A549 (cell line): ENCODE measurements at regions not wholly inside any gene's neighbourhood (a gene's known extent, or its start where the extent isn't known, plus 50 kb on each side); places are given as distances from the start of the nearest gene placed in this dataset.

Experiments
- ATAC-seq, 2 experiments: fragments of 200-7000 bp in 1 of 2; fragments of >200 bp in 1 of 2; cut with Nextera tagmentation in 1 of 2; cut with Tn5 transposase in 1 of 2; 3 replicates each; pipeline versions ENCODE4 v1.8.0 to v1.9.1; 2018 to 2020; ENCODE audit warnings: mild to moderate bottlenecking in 1 of 2, moderate library complexity in 1 of 2
- CTCF ChIA-PET: fragments of 300-600 bp; sonication (Branson Sonifier 250); formaldehyde crosslinking; extraction: SDS; loops from one replicate; lab custom pipeline; 2021; ENCODE audit warnings: antibody characterized with exemption, inconsistent platforms; lab: Yijun Ruan, JAX
- POLR2A ChIA-PET: fragments of 350-600 bp; formaldehyde crosslinking; extraction: SDS; loops from one replicate; lab custom pipeline; 2021; ENCODE audit warnings: antibody characterized with exemption, inconsistent platforms; lab: Yijun Ruan, JAX
- DNase-seq, 2 experiments: peaks; one replicate each; pipeline versions ENCODE4 v3.0.0 to v3.0.0-alpha.2; 2011 to 2016; ENCODE audit warnings: low read depth in 1 of 2, low spot score in 1 of 2
- FAIRE-seq: peaks from 2 replicates; lab custom pipeline; 2011; peaks lifted over from hg19 to GRCh38; lab: Jason Lieb, UNC
- H3K27ac ChIP-seq, 2 experiments: fragments of >200 bp; sonication (Bioruptor Twin); formaldehyde crosslinking; 3 replicates each; pipeline ENCODE4 v1.5.1; 2016 to 2017
- H3K4me1 ChIP-seq: fragments of >200 bp; sonication (Bioruptor Twin); formaldehyde crosslinking; 3 replicates; pipeline ENCODE4 v1.6.1; 2016
- H3K4me2 ChIP-seq: fragments of >200 bp; sonication (Bioruptor Twin); formaldehyde crosslinking; 3 replicates; pipeline ENCODE4 v1.6.1; 2016
- H3K4me3 ChIP-seq: fragments of >200 bp; sonication (Bioruptor Twin); formaldehyde crosslinking; 3 replicates; pipeline ENCODE4 v1.5.1; 2016
- H3K9me3 ChIP-seq: fragments of >200 bp; sonication (Bioruptor Twin); formaldehyde crosslinking; 3 replicates; pipeline ENCODE4 v1.6.1; 2016
- ATOH8 ChIP-seq: fragments of 250-450 bp; sonication (Bioruptor Pico); IDR thresholded peaks from 2 replicates; pipeline ENCODE4 v1.5.0; 2020; ENCODE audit warnings: low read depth, mild to moderate bottlenecking, moderate library complexity
- BHLHE40 ChIP-seq: IDR thresholded peaks from 2 replicates; pipeline ENCODE4 v1.6.1; 2012; ENCODE audit warnings: low read depth, low read length, inconsistent platforms
- CBX8 ChIP-seq: fragments of 200-600 bp; sonication (generic); IDR thresholded peaks from 2 replicates; pipeline ENCODE4 v1.6.1; 2016
- EHMT2 ChIP-seq: fragments of 200-600 bp; sonication (generic); IDR thresholded peaks from 2 replicates; pipeline ENCODE4 v1.6.1; 2016; ENCODE audit warnings: antibody characterized with exemption, low read depth, mild to moderate bottlenecking, moderate library complexity
- FOSB ChIP-seq: fragments of 250-450 bp; sonication (Bioruptor Pico); IDR thresholded peaks from 2 replicates; pipeline ENCODE4 v1.5.0; 2020; ENCODE audit warnings: mild to moderate bottlenecking, moderate library complexity
- FOSL2 ChIP-seq, 2 experiments: fragments of 450-650 bp in 1 of 2; fragments of >200 bp in 1 of 2; sonication (Bioruptor Twin) in 1 of 2; formaldehyde crosslinking; IDR thresholded peaks; 2 replicates each; pipeline versions ENCODE4 v1.5.0 to v1.6.1; 2016 to 2020; ENCODE audit warnings: mild to moderate bottlenecking in 1 of 2, moderate library complexity in 1 of 2
- JUNB ChIP-seq: fragments of >200 bp; sonication (Bioruptor Twin); formaldehyde crosslinking; IDR thresholded peaks from 2 replicates; pipeline ENCODE4 v1.6.1; 2016
- KDM5A ChIP-seq: fragments of 200-600 bp; sonication (generic); IDR thresholded peaks from 2 replicates; pipeline ENCODE4 v1.6.1; 2016; ENCODE audit warnings: antibody characterized with exemption, mild to moderate bottlenecking
- MAFK ChIP-seq: fragments of 450-650 bp; IDR thresholded peaks from 2 replicates; pipeline ENCODE4 v1.6.1; 2014; ENCODE audit not compliant: partially characterized antibody
- MYC ChIP-seq: IDR thresholded peaks from 2 replicates; pipeline ENCODE4 v1.6.1; 2012; ENCODE audit warnings: mild to moderate bottlenecking, inconsistent platforms, low read length, improper control_type of control experiment, borderline replicate concordance
- NPAS2 ChIP-seq: fragments of 250-450 bp; sonication (Bioruptor Pico); IDR thresholded peaks from 2 replicates; pipeline ENCODE4 v1.8.0; 2022; ENCODE audit warnings: mild to moderate bottlenecking, moderate library complexity, borderline replicate concordance
- POLR2A ChIP-seq: IDR thresholded peaks from 2 replicates; pipeline ENCODE4 v1.6.1; 2012; ENCODE audit warnings: mild to moderate bottlenecking, low read length
- POLR2AphosphoS2 ChIP-seq: conservative IDR thresholded peaks from 2 replicates; pipeline ENCODE4 v1.6.1; 2012; ENCODE audit warnings: low read length, improper control_type of control experiment, inconsistent platforms
- RCOR1 ChIP-seq: fragments of 150-350 bp; IDR thresholded peaks from 2 replicates; pipeline ENCODE4 v1.6.1; 2014; ENCODE audit warnings: antibody characterized with exemption, low read length, low read depth
- REST ChIP-seq: fragments of 200-600 bp; sonication (generic); IDR thresholded peaks from 2 replicates; pipeline ENCODE4 v1.6.1; 2016; ENCODE audit warnings: antibody characterized with exemption, mild to moderate bottlenecking, moderate library complexity
- RFX5 ChIP-seq: fragments of 450-650 bp; IDR thresholded peaks from 2 replicates; pipeline ENCODE4 v1.7.1; 2014; ENCODE audit warnings: antibody characterized with exemption, mild to moderate bottlenecking, moderate library complexity
- TFCP2L1 ChIP-seq: fragments of 250-450 bp; sonication (Bioruptor Pico); IDR thresholded peaks from 2 replicates; pipeline ENCODE4 v1.5.0; 2021; ENCODE audit warnings: mild to moderate bottlenecking
- ZC3H11A ChIP-seq: fragments of 450-650 bp; IDR thresholded peaks from 2 replicates; pipeline ENCODE4 v1.6.1; 2014; ENCODE audit warnings: antibody characterized with exemption, mild to moderate bottlenecking
- WGBS: methylation state at CpG from one replicate; pipeline ENCODE4 v1.1.6; 2017; ENCODE audit errors: missing lambda C conversion rate; 5-methylcytosine and 5-hydroxymethylcytosine counted together
- TF ChIP-seq, protein P1 (sequence below): fragments of 450-650 bp; IDR thresholded peaks from 2 replicates; pipeline ENCODE4 v1.6.1; 2014; ENCODE audit warnings: antibody characterized with exemption
- TF ChIP-seq, protein P2 (sequence below): fragments of >200 bp; sonication (Bioruptor Twin); formaldehyde crosslinking; IDR thresholded peaks from 3 replicates; pipeline ENCODE4 v1.5.1; 2016

GRCh38 chr11:90930252-90930651, 707.4 kb upstream of the CHORDC1 start (continued):
- TF ChIP-seq REST, result no peak
- no peak for TF ChIP-seq FOSL2 (IDR thresholded peaks at IDR 0.05)
- no peak for TF ChIP-seq FOSL2 (CRISPR knock-in tag; IDR thresholded peaks at IDR 0.05)
- TF ChIP-seq NPAS2 (CRISPR knock-in tag), result no peak
- TF ChIP-seq RCOR1, result no peak
- TF ChIP-seq TFCP2L1 (CRISPR knock-in tag), result no peak
- TF ChIP-seq POLR2A, result no peak
- TF ChIP-seq POLR2AphosphoS2, result no peak

- Histone ChIP-seq H3K4me1 (no peaks in the 10 kb centered on the region), H3K9me3 (no peaks in the 10 kb centered on the region), H3K27ac (no peak overlapping the region), H3K4me3 (no peak overlapping the region), H3K4me2 (no peak overlapping the region)
- ChIA-PET CTCF (no interaction called here), POLR2A (no interaction called here)
- 39% methylated on average over 2 of the region's 2 CpGs for WGBS
- TF ChIP-seq MYC (no peak), MAFK (peak; percentile 75)
- FAIRE-seq, result no peak
- no peak for DNase-seq
- no peak for ATAC-seq
These were observed 696.5 kb upstream of the CHORDC1 start for GRCh38 chr11:90919332-90919731.

GRCh38 chr11:90916706-90917105, 693.9 kb upstream of the CHORDC1 start:
- no peaks in the 10 kb centered on the region for H3K9me3 ChIP-seq
- no peak overlapping the region for H3K4me3 ChIP-seq
- H3K4me2 ChIP-seq, result no peak overlapping the region
- POLR2A ChIA-PET, result no interaction called here
- TF ChIP-seq, protein P1, sequence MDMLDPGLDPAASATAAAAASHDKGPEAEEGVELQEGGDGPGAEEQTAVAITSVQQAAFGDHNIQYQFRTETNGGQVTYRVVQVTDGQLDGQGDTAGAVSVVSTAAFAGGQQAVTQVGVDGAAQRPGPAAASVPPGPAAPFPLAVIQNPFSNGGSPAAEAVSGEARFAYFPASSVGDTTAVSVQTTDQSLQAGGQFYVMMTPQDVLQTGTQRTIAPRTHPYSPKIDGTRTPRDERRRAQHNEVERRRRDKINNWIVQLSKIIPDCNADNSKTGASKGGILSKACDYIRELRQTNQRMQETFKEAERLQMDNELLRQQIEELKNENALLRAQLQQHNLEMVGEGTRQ, result no peak
- TF ChIP-seq TFCP2L1 (CRISPR knock-in tag) (no peak), BHLHE40 (no peak), ZC3H11A (no peak), JUNB (no peak), ATOH8 (CRISPR knock-in tag) (no peak), FOSB (CRISPR knock-in tag) (no peak), RFX5 (no peak), EHMT2 (no peak), KDM5A (no peak), CBX8 (no peak)
- TF ChIP-seq, protein P2, sequence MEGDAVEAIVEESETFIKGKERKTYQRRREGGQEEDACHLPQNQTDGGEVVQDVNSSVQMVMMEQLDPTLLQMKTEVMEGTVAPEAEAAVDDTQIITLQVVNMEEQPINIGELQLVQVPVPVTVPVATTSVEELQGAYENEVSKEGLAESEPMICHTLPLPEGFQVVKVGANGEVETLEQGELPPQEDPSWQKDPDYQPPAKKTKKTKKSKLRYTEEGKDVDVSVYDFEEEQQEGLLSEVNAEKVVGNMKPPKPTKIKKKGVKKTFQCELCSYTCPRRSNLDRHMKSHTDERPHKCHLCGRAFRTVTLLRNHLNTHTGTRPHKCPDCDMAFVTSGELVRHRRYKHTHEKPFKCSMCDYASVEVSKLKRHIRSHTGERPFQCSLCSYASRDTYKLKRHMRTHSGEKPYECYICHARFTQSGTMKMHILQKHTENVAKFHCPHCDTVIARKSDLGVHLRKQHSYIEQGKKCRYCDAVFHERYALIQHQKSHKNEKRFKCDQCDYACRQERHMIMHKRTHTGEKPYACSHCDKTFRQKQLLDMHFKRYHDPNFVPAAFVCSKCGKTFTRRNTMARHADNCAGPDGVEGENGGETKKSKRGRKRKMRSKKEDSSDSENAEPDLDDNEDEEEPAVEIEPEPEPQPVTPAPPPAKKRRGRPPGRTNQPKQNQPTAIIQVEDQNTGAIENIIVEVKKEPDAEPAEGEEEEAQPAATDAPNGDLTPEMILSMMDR, result no peak
- no peaks in the 10 kb centered on the region for H3K4me1 ChIP-seq
- H3K27ac ChIP-seq, result no peak overlapping the region
- no peak for FAIRE-seq
- ATAC-seq, result no peak
- CTCF ChIA-PET, result no interaction called here
- DNase-seq, result no peak
